WTC11 (cell line): ENCODE measurements at regions not wholly inside any gene's neighbourhood (a gene's known extent, or its start where the extent isn't known, plus 50 kb on each side); places are given as distances from the start of the nearest gene placed in this dataset.

ENCODE experiments used
- ATAC-seq: fragments of 200-7000 bp; cut with Tn5 transposase; 2 replicates; pipeline ENCODE4 v1.10.0; 2021; ENCODE audit warnings: mild to moderate bottlenecking, moderate library complexity
- CTCF ChIA-PET: fragments of 300-600 bp; sonication (Branson Sonifier 250); formaldehyde crosslinking; loops from one replicate; lab custom pipeline; 2021; ENCODE audit warnings: antibody characterized with exemption; lab: Charles Lee
- POLR2A ChIA-PET: fragments of 350-600 bp; sonication (Branson Sonifier 250); formaldehyde crosslinking; loops from one replicate; lab custom pipeline; 2021; ENCODE audit warnings: antibody characterized with exemption; lab: Charles Lee
- DNase-seq: peaks from one replicate; pipeline ENCODE4 v3.0.0; 2021; ENCODE audit warnings: low spot score
- H3K27ac Mint-ChIP-seq: 2 replicates; pipeline ENCODE4 v1.8.0; 2021; ENCODE audit warnings: mixed read lengths
- H3K27me3 Mint-ChIP-seq: 2 replicates; pipeline ENCODE4 v1.8.0; 2021; ENCODE audit warnings: low read depth, mild to moderate bottlenecking, moderate library complexity, mixed read lengths
- H3K36me3 Mint-ChIP-seq: 2 replicates; pipeline ENCODE4 v1.8.0; 2021; ENCODE audit warnings: mixed read lengths
- H3K4me1 Mint-ChIP-seq: 2 replicates; pipeline ENCODE4 v1.8.0; 2022; ENCODE audit warnings: mixed read lengths
- H3K4me3 Mint-ChIP-seq: 2 replicates; pipeline ENCODE4 v1.8.0; 2021; ENCODE audit warnings: mild to moderate bottlenecking, moderate library complexity, mixed read lengths
- H3K9me3 Mint-ChIP-seq: 2 replicates; pipeline ENCODE4 v1.8.0; 2021; ENCODE audit warnings: mixed read lengths
- AR ChIP-seq: fragments of 250-450 bp; sonication (Bioruptor Pico); IDR thresholded peaks from 2 replicates; pipeline ENCODE4 v1.9.0; 2021; ENCODE audit warnings: mild to moderate bottlenecking
- ATF1 ChIP-seq: sonication (generic); formaldehyde crosslinking; IDR thresholded peaks from 2 replicates; pipeline ENCODE4 v1.8.1; 2023; ENCODE audit warnings: mild to moderate bottlenecking, moderate library complexity, missing genetic modification reagents
- ATF2 ChIP-seq: sonication (generic); formaldehyde crosslinking; IDR thresholded peaks from 2 replicates; pipeline ENCODE4 v1.8.1; 2022; ENCODE audit warnings: low read depth, missing genetic modification reagents, borderline replicate concordance
- ETV6 ChIP-seq: sonication (generic); formaldehyde crosslinking; IDR thresholded peaks from 2 replicates; pipeline ENCODE4 v1.8.1; 2022; ENCODE audit warnings: mild to moderate bottlenecking, missing genetic modification reagents
- FOXP4 ChIP-seq: sonication (generic); formaldehyde crosslinking; IDR thresholded peaks from 2 replicates; pipeline ENCODE4 v1.8.0; 2022; ENCODE audit warnings: mild to moderate bottlenecking, missing genetic modification reagents
- HMGA2 ChIP-seq: fragments of 250-450 bp; sonication (Bioruptor Pico); IDR thresholded peaks from 2 replicates; pipeline ENCODE4 v1.4.0; 2021; ENCODE audit warnings: mild to moderate bottlenecking, moderate library complexity
- JAZF1 ChIP-seq: fragments of 250-450 bp; sonication (Bioruptor Pico); IDR thresholded peaks from 2 replicates; pipeline ENCODE4 v1.9.0; 2021; ENCODE audit warnings: moderate library complexity, mild to moderate bottlenecking, inconsistent platforms
- MLX ChIP-seq: sonication (generic); formaldehyde crosslinking; IDR thresholded peaks from 2 replicates; pipeline ENCODE4 v1.8.1; 2023; ENCODE audit warnings: mild to moderate bottlenecking, missing genetic modification reagents, moderate library complexity
- MXD4 ChIP-seq: fragments of 250-450 bp; sonication (Bioruptor Pico); IDR thresholded peaks from 2 replicates; pipeline ENCODE4 v1.8.0; 2021; ENCODE audit warnings: mild to moderate bottlenecking, moderate library complexity, borderline replicate concordance
- OVOL2 ChIP-seq: fragments of 250-450 bp; sonication (Bioruptor Pico); IDR thresholded peaks from 2 replicates; pipeline ENCODE4 v1.9.0; 2021; ENCODE audit warnings: mild to moderate bottlenecking, borderline replicate concordance
- RELA ChIP-seq: sonication (generic); formaldehyde crosslinking; IDR thresholded peaks from 2 replicates; pipeline ENCODE4 v1.8.1; 2022; ENCODE audit warnings: missing genetic modification reagents, mild to moderate bottlenecking, borderline replicate concordance
- SMAD3 ChIP-seq: sonication (generic); formaldehyde crosslinking; IDR thresholded peaks from 2 replicates; pipeline ENCODE4 v1.8.0; 2022; ENCODE audit warnings: missing genetic modification reagents, mild to moderate bottlenecking, borderline replicate concordance
- SMAD4 ChIP-seq: sonication (generic); formaldehyde crosslinking; IDR thresholded peaks from 2 replicates; pipeline ENCODE4 v1.8.0; 2022; ENCODE audit warnings: mild to moderate bottlenecking, missing genetic modification reagents
- SOX15 ChIP-seq: fragments of 250-450 bp; sonication (Bioruptor Pico); IDR thresholded peaks from 2 replicates; pipeline ENCODE4 v1.9.0; 2021; ENCODE audit warnings: mild to moderate bottlenecking
- SP1 ChIP-seq: sonication (generic); formaldehyde crosslinking; conservative IDR thresholded peaks from 2 replicates; pipeline ENCODE4 v1.8.1; 2022; ENCODE audit warnings: missing genetic modification reagents
- TEAD4 ChIP-seq: sonication (generic); formaldehyde crosslinking; IDR thresholded peaks from 2 replicates; pipeline ENCODE4 v1.8.0; 2022; ENCODE audit warnings: mild to moderate bottlenecking, missing genetic modification reagents
- USF1 ChIP-seq: sonication (generic); formaldehyde crosslinking; IDR thresholded peaks from 2 replicates; pipeline ENCODE4 v1.8.0; 2022; ENCODE audit warnings: mild to moderate bottlenecking, missing genetic modification reagents
- USF2 ChIP-seq: sonication (generic); formaldehyde crosslinking; IDR thresholded peaks from 2 replicates; pipeline ENCODE4 v1.8.1; 2023; ENCODE audit warnings: mild to moderate bottlenecking, missing genetic modification reagents, moderate library complexity
- ZNF232 ChIP-seq: sonication (generic); formaldehyde crosslinking; IDR thresholded peaks from 2 replicates; pipeline ENCODE4 v1.8.0; 2022; ENCODE audit warnings: mild to moderate bottlenecking, missing genetic modification reagents
- ZNF317 ChIP-seq: sonication (generic); formaldehyde crosslinking; IDR thresholded peaks from 2 replicates; pipeline ENCODE4 v1.8.1; 2023; ENCODE audit warnings: low read depth, mild to moderate bottlenecking, moderate library complexity, missing genetic modification reagents, borderline replicate concordance

- Mint-ChIP-seq H3K4me1 (peaks cover 14% of the 10 kb centered on the region), H3K4me3 (no peak overlapping the region), H3K27me3 (no peaks in the 10 kb centered on the region), H3K36me3 (no peaks in the 10 kb centered on the region), H3K9me3 (no peaks in the 10 kb centered on the region), H3K27ac (no peak overlapping the region)
- DNase-seq (no peak), ATAC-seq (no peak)
- POLR2A ChIA-PET: no interaction called here
- TF ChIP-seq JAZF1 (CRISPR knock-in tag) (no peak), SMAD3 (CRISPR knock-in tag) (no peak), HMGA2 (CRISPR knock-in tag) (no peak), ETV6 (CRISPR knock-in tag) (no peak), USF2 (no peak)
- CTCF ChIA-PET: no interaction called here
These were observed 663.0 kb upstream of the GRM3 start for GRCh38 chr7:85980740-85981139.

- H3K27me3 Mint-ChIP-seq: no peaks in the 10 kb centered on the region
- H3K4me3 Mint-ChIP-seq: no peak overlapping the region
- no peaks in the 10 kb centered on the region; the same call in 1 of the 2 replicates for H3K9me3 Mint-ChIP-seq
- H3K36me3 Mint-ChIP-seq: no peaks in the 10 kb centered on the region
- CTCF ChIA-PET: no interaction called here
- ATAC-seq: no peak
- 0 out of 2 replicates have a peak overlapping the region, but pooled peaks have one; percentile 1 for H3K27ac Mint-ChIP-seq
- POLR2A ChIA-PET: no interaction called here
- TF ChIP-seq OVOL2 (CRISPR knock-in tag) (no peak), ZNF232 (CRISPR knock-in tag) (no peak)
- no peak for DNase-seq
- H3K4me1 Mint-ChIP-seq: peaks cover 24% of the 10 kb centered on the region
These were observed 669.5 kb upstream of the GRM3 start for GRCh38 chr7:85974176-85974575.

- Mint-ChIP-seq H3K4me1 (peaks cover 24% of the 10 kb centered on the region), H3K4me3 (no peak overlapping the region), H3K36me3 (no peaks in the 10 kb centered on the region), H3K27ac (no peak overlapping the region), H3K27me3 (no peaks in the 10 kb centered on the region), H3K9me3 (no peaks in the 10 kb centered on the region; the same call in 1 of the 2 replicates)
- no peak for DNase-seq
- ChIA-PET CTCF (no interaction called here), POLR2A (no interaction called here)
- TF ChIP-seq ZNF317 (CRISPR knock-in tag): no peak
- no peak for TF ChIP-seq ATF1 (CRISPR knock-in tag)
- no peak for TF ChIP-seq JAZF1 (CRISPR knock-in tag)
- no peak for TF ChIP-seq AR (CRISPR knock-in tag)
- no peak for TF ChIP-seq ATF2 (CRISPR knock-in tag)
- no peak for TF ChIP-seq MLX
- TF ChIP-seq SP1: no peak
- no peak for TF ChIP-seq TEAD4 (CRISPR knock-in tag)
- TF ChIP-seq RELA (CRISPR knock-in tag): no peak
- no peak for TF ChIP-seq MXD4 (CRISPR knock-in tag)
- no peak for TF ChIP-seq USF1 (CRISPR knock-in tag)
- no peak for TF ChIP-seq SMAD4
- TF ChIP-seq SOX15: no peak
- TF ChIP-seq FOXP4: no peak
- ATAC-seq: no peak; the same call in 1 of the 2 replicates
These were observed 671.1 kb upstream of the GRM3 start for GRCh38 chr7:85972504-85973141.
